HG02973 (cell line): ENCODE measurements at regions not wholly inside any gene's neighbourhood (a gene's known extent, or its start where the extent isn't known, plus 50 kb on each side); places are given as distances from the start of the nearest gene placed in this dataset.
"Not testable (repeated sequence)": the region's sequence is repeated elsewhere in the genome, so short reads cannot be mapped to it uniquely, and the experiment has no call there.

ENCODE experiments used
- ATAC-seq: cut with Tn5 transposase; IDR thresholded peaks from one replicate; pipeline ENCODE4 v1.9.1; 2021; ENCODE audit warnings: moderate library complexity; ENCODE audit not compliant: unreplicated experiment

- no peak for ATAC-seq
Observed at GRCh38 chr12:127811988-127812387, 455.0 kb upstream of the TMEM132C start.

GRCh38 chr12:127813147-127813546 lies 453.8 kb upstream of the TMEM132C start:
- ATAC-seq: no peak

- ATAC-seq: no peak
Observed at GRCh38 chr12:127819056-127819455, 447.9 kb upstream of the TMEM132C start.

GRCh38 chr12:127820271-127820670 lies 446.7 kb upstream of the TMEM132C start:
- ATAC-seq: no peak

GRCh38 chr12:127820846-127821245 lies 446.1 kb upstream of the TMEM132C start:
- no peak for ATAC-seq

- no peak for ATAC-seq
Observed at GRCh38 chr12:127822809-127823411, 444.1 kb upstream of the TMEM132C start.

- ATAC-seq: no peak
Observed at GRCh38 chr12:127823801-127824200, 443.2 kb upstream of the TMEM132C start.

- no peak for ATAC-seq
Observed at GRCh38 chr12:127829281-127830064, 437.5 kb upstream of the TMEM132C start.

- no peak for ATAC-seq
Observed at GRCh38 chr12:127830065-127830460, 436.9 kb upstream of the TMEM132C start.

GRCh38 chr12:127830730-127831129 lies 436.2 kb upstream of the TMEM132C start:
- ATAC-seq: no peak

- no peak for ATAC-seq
Observed at GRCh38 chr12:127832172-127832571, 434.8 kb upstream of the TMEM132C start.

GRCh38 chr12:127836802-127837201 lies 430.2 kb upstream of the TMEM132C start:
- ATAC-seq: not testable (repeated sequence)

- no peak for ATAC-seq
Observed at GRCh38 chr12:127857661-127858060, 409.3 kb upstream of the TMEM132C start.

- ATAC-seq: no peak
Observed at GRCh38 chr12:127860536-127860935, 406.4 kb upstream of the TMEM132C start.

GRCh38 chr12:127861406-127861805 lies 405.6 kb upstream of the TMEM132C start:
- ATAC-seq: no peak

GRCh38 chr12:127873306-127873705 lies 393.7 kb upstream of the TMEM132C start:
- ATAC-seq: no peak

- no peak for ATAC-seq
Observed at GRCh38 chr12:127881371-127882140, 385.4 kb upstream of the TMEM132C start.

- ATAC-seq: no peak
Observed at GRCh38 chr12:127883013-127883412, 384.0 kb upstream of the TMEM132C start.

- ATAC-seq: no peak
Observed at GRCh38 chr12:127885954-127886750, 380.8 kb upstream of the TMEM132C start.

GRCh38 chr12:127886827-127887226 lies 380.1 kb upstream of the TMEM132C start:
- no peak for ATAC-seq
